ENCODE measurements at regions not wholly inside any gene's neighbourhood (a gene's known extent, or its start where the extent isn't known, plus 50 kb on each side); places are given as distances from the start of the nearest gene placed in this dataset.

- ATAC-seq (no peak), DNase-seq (no peak)
Observed at GRCh38 chr6:87806635-87807034, 104.6 kb upstream of the AKIRIN2 start.

- no peak for ATAC-seq
- no peak for DNase-seq
Observed at GRCh38 chr6:87806099-87806498, 104.1 kb upstream of the AKIRIN2 start.

DNA sequence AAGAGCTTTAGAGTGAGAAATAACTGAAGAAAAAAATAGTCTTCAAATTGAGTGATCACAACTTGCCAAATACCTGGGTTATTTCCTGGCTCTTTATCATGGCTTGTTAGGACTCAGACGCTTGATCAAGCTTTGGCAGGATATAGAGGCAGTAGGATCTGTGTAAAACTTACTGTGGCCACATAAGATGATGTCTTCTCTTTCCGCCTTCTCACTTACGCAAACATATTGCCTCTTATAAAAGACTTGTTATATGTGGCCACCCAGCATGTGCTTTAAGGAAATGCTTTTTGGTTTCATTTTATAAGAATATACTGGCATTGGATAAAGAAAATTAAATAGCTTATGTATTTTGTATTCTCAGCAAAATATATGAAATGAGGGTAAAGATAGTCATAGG lies 101.8 kb upstream of the AKIRIN2 start:
- ATAC-seq, result no peak

GRCh38 chr6:87799651-87800050 lies 97.6 kb upstream of the AKIRIN2 start:
- ATAC-seq (no peak), DNase-seq (no peak)

More for the DNA sequence above, 101.8 kb upstream of the AKIRIN2 start:
- DNase-seq, result no peak

DNA sequence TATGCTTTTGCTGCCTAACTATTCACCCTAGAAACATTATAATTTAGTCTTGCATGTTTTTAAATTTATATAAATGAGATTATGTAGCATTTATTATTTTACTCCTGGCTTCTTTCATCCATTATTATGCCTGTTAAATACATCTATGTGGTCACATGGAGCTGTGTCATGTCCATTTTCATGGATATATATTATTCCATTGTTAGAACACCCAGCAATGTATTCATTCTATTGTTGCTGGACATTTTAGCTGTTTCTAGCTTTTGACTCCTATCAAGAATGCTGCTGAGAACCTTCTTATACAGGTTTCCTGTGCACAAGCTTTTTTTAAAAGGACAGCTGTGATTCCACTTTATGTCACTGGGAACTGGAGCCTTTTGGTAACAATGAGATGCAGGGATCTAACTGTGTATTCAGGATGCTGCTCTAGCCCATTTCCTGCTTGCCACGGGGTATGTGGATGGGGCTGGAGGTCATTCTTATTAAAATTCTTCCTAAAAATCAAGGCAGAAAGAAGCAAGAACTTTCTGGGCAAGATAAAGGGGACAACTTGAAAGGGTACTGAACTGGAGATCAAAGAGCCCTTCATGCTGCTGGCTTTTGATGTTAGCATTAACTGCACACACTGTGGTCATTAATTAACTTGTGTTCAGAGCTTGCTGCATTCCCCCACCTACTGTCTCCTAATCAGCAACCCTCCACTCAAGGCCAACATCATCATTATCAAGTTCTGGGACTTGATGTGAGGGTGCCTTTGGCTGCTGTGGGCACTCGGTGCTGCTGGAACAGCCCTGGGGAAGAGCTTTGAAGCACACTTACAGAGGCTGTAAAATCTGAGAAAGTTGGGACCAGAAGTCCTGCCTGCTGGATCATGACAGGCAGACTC lies 96.6 kb upstream of the AKIRIN2 start:
- ATAC-seq, result no peak
- no peak for DNase-seq

DNA sequence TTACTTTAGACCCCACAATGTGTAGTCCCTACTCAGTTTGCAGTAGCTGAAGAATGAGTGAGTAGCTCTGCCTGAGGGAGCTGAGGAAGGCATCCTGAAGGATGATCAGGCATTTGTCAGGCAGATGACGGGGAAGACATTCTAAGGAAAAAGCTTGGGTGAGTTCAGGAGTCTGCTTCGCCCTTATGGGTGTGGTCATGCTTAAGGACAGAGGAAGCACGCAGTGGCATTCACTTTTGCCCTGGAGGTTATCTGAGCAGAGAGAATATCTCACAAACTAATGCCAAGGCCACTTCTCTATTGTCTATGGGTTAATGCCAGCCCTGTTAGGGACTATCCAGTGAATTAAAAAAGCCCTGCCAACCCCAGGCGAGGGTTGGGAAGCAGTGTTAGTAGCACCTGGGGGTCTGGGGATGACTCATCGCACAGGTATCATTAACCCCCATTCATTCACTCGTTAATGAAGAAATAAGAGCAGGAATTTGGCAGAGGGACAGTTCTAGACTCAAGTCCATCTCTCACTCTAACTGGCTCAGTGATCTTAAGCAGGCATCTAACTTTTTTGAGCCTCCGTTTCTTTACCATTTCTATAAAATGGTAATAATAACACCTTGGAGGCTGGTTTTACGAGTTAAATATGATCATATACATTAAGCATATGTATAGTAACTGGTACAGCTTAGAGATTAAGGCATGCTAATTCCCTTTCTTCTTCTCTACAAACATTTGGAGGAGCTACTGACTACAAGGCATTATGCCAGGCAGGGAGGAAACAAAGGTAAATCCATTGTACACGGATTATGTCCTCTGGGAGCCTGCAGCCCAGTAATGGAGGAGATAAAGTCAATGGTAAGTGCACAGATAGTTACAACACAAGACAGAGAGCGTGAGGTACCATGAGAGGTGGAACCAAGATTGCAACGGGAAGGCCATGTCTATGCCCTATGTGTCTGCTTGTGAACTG lies 93.2 kb upstream of the AKIRIN2 start:
- ATAC-seq (no peak), DNase-seq (no peak)

- DNase-seq (no peak), ATAC-seq (no peak)
Observed at GRCh38 chr6:87793315-87793714, 91.3 kb upstream of the AKIRIN2 start.

GRCh38 chr6:87791982-87792381 lies 89.9 kb upstream of the AKIRIN2 start:
- ATAC-seq, result no peak
- no peak for DNase-seq

DNA sequence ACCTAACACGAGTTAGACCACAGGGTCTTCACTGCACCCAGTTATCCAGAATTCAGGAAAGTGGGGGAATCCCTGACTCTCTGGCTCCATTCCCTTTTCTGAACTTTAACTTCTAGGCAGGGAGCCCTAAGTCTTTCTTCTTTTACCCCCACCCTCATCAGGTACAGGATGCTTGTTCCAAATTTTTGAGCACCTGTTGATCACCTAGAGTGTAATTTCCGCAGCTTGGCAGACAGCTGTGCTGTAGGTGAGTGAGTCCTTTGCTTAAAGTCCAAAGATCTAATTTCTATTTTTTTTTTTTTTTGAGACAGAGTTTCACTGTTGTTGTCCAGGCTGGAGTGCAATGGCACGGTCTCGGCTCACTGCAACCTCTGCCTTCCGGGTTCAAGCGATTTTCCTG lies 89.5 kb upstream of the AKIRIN2 start:
- ATAC-seq (no peak), DNase-seq (no peak)

- DNase-seq (no peak), ATAC-seq (no peak)
Observed at GRCh38 chr6:87791029-87791428, 89.0 kb upstream of the AKIRIN2 start.

DNA sequence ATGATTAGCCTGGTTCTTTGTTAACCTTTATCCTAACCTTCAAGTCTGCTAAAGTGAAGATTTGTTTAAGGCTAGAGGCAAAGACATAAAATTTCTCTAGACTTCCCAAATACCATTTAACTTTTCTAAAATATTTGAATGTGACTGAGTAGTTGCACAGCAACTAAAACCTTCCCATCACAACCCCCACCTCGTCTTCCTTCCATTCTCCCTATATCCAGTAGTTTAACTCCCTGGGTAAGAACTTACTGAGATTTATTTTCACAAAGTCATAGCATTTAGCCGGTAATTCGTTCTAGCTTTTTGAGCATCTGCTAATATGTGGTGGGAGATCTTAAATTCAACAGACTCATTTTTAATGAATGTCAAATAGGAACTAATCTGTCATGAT lies 87.9 kb upstream of the AKIRIN2 start:
- DNase-seq, result no peak

GRCh38 chr6:87789198-87789899 lies 87.3 kb upstream of the AKIRIN2 start:
- DNase-seq (no peak), ATAC-seq (no peak)

More for the DNA sequence above, 87.9 kb upstream of the AKIRIN2 start:
- ATAC-seq, result no peak

- DNase-seq, result no peak
- no peak for ATAC-seq
Observed at GRCh38 chr6:87788141-87788540, 86.1 kb upstream of the AKIRIN2 start.

DNA sequence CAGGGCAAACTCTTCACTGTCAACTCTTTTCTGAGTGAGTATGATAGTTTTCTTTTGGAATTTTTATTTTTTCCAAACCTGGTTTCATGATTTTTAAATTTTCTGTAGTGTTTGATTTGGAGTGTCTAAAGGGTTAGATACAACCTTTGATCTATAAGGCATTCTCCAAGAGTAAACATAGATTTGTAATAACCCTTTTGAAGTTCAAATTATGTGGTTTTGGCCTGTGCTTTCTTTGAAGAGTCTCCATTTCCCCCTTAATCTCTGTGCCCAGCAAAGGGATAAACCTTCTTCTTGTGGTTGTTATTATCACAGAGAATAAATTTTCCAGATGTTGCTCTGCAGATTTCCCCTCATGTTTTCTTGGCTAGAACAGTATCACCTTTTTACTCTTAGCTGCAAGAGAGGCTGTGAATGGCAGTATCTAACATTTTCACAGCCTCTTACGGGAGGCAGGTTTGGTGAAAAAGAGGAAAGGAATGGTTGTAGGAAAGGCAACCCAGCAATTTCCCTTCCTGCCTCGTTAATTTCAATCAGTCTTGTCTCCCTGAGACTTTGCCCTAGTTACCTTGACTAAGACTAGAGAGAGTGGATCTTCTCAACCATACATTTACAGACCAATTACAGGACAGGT lies 83.3 kb upstream of the AKIRIN2 start:
- ATAC-seq (no peak), DNase-seq (no peak)

DNA sequence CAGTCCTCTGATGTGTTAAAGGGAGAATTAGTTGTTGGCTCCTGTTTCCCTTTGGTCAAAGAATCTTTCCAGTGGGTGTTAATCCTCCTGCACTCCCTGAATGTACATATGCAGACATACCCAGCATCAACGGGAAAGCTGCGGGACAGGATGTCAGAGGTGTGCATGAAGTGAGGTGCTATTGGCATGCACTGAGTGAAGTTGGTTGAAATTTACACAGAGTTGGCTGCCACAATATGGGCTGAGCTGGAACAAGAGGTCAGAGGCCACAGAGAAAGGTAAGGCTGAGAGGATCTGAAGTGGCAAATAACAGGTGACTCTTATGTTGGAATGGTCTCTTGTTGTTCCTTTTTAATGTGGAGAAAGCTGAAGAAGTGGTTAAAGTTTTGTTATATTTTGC lies 82.7 kb upstream of the AKIRIN2 start:
- no peak for DNase-seq
- ATAC-seq, result no peak

DNA sequence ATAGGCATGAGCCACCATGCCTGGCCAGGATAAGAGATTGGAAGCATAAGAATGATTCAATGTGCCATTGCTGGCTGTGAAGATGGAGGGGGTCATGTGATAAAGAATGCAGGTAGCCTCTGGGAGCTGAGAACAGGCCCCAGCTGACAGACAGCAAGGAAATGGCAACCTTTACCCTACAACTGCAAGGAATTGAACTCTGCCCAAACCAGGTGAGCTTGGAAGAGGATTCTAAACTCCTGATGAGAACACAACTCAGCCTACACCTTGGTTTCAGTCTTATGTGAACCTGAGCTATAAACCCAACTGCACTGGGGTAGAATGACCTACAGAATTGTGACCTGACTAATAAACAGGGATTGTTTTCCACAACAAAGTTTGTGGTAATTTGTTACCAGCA lies 82.0 kb upstream of the AKIRIN2 start:
- ATAC-seq (no peak), DNase-seq (no peak)

GRCh38 chr6:87779542-87779941 lies 77.5 kb upstream of the AKIRIN2 start:
- ATAC-seq (no peak), DNase-seq (no peak)

DNA sequence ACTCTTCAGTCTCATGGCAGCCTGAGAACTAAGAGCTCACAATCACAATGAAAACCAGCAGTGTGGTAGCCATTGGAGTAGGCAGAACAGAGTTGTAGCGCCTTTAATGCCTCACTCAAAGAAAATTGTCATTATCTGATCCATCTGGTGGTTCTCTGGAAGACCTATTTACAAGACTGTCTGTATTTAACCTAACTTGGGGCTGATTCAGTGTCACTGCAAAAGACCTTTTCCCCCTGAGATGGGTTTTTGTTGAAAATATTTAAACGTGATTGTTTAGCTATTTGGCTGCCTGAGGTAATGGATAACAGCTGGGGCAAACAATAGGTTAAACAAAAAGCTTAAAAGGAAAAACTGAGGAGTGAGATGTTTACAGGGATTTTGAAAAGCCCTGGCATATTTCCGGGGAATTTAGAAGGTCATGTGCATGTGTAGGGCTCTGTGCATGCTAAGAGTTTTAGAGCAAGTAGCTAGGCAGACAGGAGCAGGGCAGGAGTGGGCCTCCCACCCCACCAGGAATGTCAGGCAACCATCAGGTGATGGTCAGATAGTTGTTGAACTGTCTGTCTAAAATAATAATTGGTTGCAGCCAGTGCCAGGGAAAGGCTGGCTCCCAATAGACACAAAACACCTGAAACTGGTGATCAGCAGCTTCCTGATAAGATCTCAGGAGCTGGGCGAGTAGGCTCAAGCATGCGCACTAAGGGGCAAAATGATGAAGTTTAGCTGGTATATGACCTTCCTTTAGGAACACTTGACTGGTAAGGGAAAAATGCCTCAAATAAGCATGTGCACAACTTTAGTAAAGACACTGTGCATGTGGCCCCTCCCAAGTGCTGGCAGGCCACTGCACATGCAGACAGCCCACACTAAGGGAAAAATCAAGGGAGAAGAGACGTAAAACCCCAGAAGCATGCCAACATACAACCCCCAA lies 70.8 kb upstream of the AKIRIN2 start:
- ATAC-seq, result no peak
- no peak for DNase-seq

DNA sequence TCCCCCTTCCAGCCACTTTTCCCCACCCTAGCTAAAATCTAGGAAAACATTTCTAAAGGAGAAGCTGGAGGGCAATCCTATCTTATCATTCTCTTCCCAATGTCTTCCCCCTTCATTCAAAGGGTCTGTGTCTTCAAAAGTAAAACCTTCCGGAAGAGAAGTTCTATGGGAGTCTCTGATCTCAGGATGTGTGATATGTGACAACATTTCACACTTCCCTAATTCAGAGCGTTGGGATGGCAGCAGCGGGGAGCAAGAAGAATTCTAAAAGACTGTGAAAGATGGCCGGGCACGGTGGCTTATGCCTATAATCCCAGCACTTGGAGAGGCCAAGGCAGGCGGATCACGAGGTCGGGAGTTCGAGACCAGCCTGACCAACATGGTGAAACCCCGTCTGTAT lies 65.4 kb upstream of the AKIRIN2 start:
- DNase-seq (no peak), ATAC-seq (no peak)

DNA sequence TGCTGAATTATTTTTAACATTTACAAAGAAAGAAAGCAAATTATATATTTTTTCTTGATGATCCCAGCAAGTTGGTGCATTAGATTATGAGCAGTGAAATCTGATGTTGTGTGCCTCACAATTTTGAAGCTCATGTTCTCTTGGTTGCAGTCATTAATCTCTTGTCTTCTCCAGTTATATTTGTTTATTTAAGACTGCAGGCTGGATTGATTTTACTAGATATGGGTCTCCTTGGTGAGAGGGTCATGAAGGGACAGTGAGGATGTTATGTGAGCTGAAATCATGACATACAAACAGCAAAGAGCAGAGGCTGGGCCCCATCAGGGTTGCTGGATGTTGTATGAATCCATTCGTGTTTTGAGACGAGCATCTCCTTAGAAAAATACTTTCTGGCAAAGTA lies 64.2 kb upstream of the AKIRIN2 start:
- ATAC-seq, result no peak
- DNase-seq, result no peak

- ATAC-seq, result no peak
- DNase-seq, result no peak
Observed at GRCh38 chr6:87763901-87764300, 61.9 kb upstream of the AKIRIN2 start.
